Erythroblast (primary cell): ENCODE measurements at regions not wholly inside any gene's neighbourhood (a gene's known extent, or its start where the extent isn't known, plus 50 kb on each side); places are given as distances from the start of the nearest gene placed in this dataset.

ENCODE experiments used
- GATA1 ChIP-seq: IDR thresholded peaks from 2 replicates; pipeline ENCODE4 v1.6.1; 2011; ENCODE audit warnings: low read depth, mild to moderate bottlenecking, control low read depth, low read length, moderate library complexity
- POLR2A ChIP-seq: IDR thresholded peaks from 2 replicates; pipeline ENCODE4 v1.6.1; 2011; ENCODE audit warnings: mild to moderate bottlenecking, low read length

GRCh38 chr16:9670033-9670432, 512.2 kb downstream of the GRIN2A start:
- no peak for TF ChIP-seq POLR2A
- TF ChIP-seq GATA1, result no peak
